ENCODE measurements at regions not wholly inside any gene's neighbourhood (a gene's known extent, or its start where the extent isn't known, plus 50 kb on each side); places are given as distances from the start of the nearest gene placed in this dataset.

GRCh38 chr2:208548700-208549099 is 142.1 kb downstream of the PTH2R start:
- Histone ChIP-seq H3K27me3 (ENCODE audit: control insufficient read depth, low read length) (peaks cover 3% of the 10 kb centered on the region; the same call in 1 of the 2 replicates), H3K27ac (ENCODE audit: low read depth, low read length) (no peak overlapping the region), H3K4me1 (ENCODE audit: control insufficient read depth, low read length) (no peaks in the 10 kb centered on the region), H3K36me3 (ENCODE audit: control insufficient read depth, low read length) (no peaks in the 10 kb centered on the region), H3K4me3 (ENCODE audit: low read length) (no peak overlapping the region), H3K79me2 (ENCODE audit: control insufficient read depth, low read length) (no peaks in the 10 kb centered on the region), H3F3A (ENCODE audit: control insufficient read depth, insufficient read depth) (no peaks in the 10 kb centered on the region), H3K9me3 (ENCODE audit: control insufficient read depth, insufficient read depth, low read length) (no peaks in the 10 kb centered on the region), H4K20me1 (ENCODE audit: control insufficient read depth, insufficient read depth, low read depth, low read length) (no peaks in the 10 kb centered on the region), H3K9me2 (replicated peaks; ENCODE audit: control insufficient read depth, low read length) (no peaks in the 10 kb centered on the region), H3K4me2 (ENCODE audit: low read length) (no peak overlapping the region)
- no peak for TF ChIP-seq CTCF (IDR thresholded peaks at IDR 0.05; ENCODE audit: low read depth, low read length, poor library complexity, severe bottlenecking)
- TF ChIP-seq EZH2phosphoT487 (IDR thresholded peaks at IDR 0.05; ENCODE audit: borderline replicate concordance, low read length), result no peak

GRCh38 chr2:208549546-208550158 is 143.1 kb downstream of the PTH2R start:
- Histone ChIP-seq H3F3A (ENCODE audit: control insufficient read depth, insufficient read depth) (no peaks in the 10 kb centered on the region), H3K27me3 (ENCODE audit: control insufficient read depth, low read length) (peaks cover 3% of the 10 kb centered on the region; the same call in 1 of the 2 replicates), H3K36me3 (ENCODE audit: control insufficient read depth, low read length) (no peaks in the 10 kb centered on the region), H3K9me2 (replicated peaks; ENCODE audit: control insufficient read depth, low read length) (no peaks in the 10 kb centered on the region), H3K4me1 (ENCODE audit: control insufficient read depth, low read length) (no peaks in the 10 kb centered on the region), H3K9me3 (ENCODE audit: control insufficient read depth, insufficient read depth, low read length) (no peaks in the 10 kb centered on the region), H3K4me2 (ENCODE audit: low read length) (no peak overlapping the region), H3K4me3 (ENCODE audit: low read length) (no peak overlapping the region), H4K20me1 (ENCODE audit: control insufficient read depth, insufficient read depth, low read depth, low read length) (no peaks in the 10 kb centered on the region), H3K27ac (ENCODE audit: low read depth, low read length) (no peak overlapping the region), H3K79me2 (ENCODE audit: control insufficient read depth, low read length) (no peaks in the 10 kb centered on the region)
- TF ChIP-seq CTCF (IDR thresholded peaks at IDR 0.05; ENCODE audit: low read depth, low read length, poor library complexity, severe bottlenecking) (no peak), EZH2phosphoT487 (IDR thresholded peaks at IDR 0.05; ENCODE audit: borderline replicate concordance, low read length) (no peak)

GRCh38 chr2:208552943-208553342 is 146.4 kb downstream of the PTH2R start:
- TF ChIP-seq CTCF (IDR thresholded peaks at IDR 0.05; ENCODE audit: low read depth, low read length, poor library complexity, severe bottlenecking), result no peak
- TF ChIP-seq EZH2phosphoT487 (IDR thresholded peaks at IDR 0.05; ENCODE audit: borderline replicate concordance, low read length), result no peak
- H4K20me1 ChIP-seq (ENCODE audit: control insufficient read depth, insufficient read depth, low read depth, low read length), result no peaks in the 10 kb centered on the region

More at GRCh38 chr2:208552943-208553342, 146.4 kb downstream of the PTH2R start:
- Histone ChIP-seq H3K9me2 (replicated peaks; ENCODE audit: control insufficient read depth, low read length) (no peaks in the 10 kb centered on the region), H3K27me3 (ENCODE audit: control insufficient read depth, low read length) (no peaks in the 10 kb centered on the region), H3K4me3 (ENCODE audit: low read length) (no peak overlapping the region), H3K36me3 (ENCODE audit: control insufficient read depth, low read length) (no peaks in the 10 kb centered on the region), H3K4me2 (ENCODE audit: low read length) (no peak overlapping the region), H3K27ac (ENCODE audit: low read depth, low read length) (no peak overlapping the region), H3F3A (ENCODE audit: control insufficient read depth, insufficient read depth) (no peaks in the 10 kb centered on the region), H3K79me2 (ENCODE audit: control insufficient read depth, low read length) (no peaks in the 10 kb centered on the region), H3K4me1 (ENCODE audit: control insufficient read depth, low read length) (no peaks in the 10 kb centered on the region), H3K9me3 (ENCODE audit: control insufficient read depth, insufficient read depth, low read length) (no peaks in the 10 kb centered on the region)
